CD4-positive, alpha-beta T cell (primary cell): ENCODE measurements at regions not wholly inside any gene's neighbourhood (a gene's known extent, or its start where the extent isn't known, plus 50 kb on each side); places are given as distances from the start of the nearest gene placed in this dataset.

Experiments used
- ATAC-seq: fragments of 200-7000 bp; cut with Tn5 transposase; one replicate; pipeline ENCODE4 v1.10.0; 2022; ENCODE audit warnings: mild to moderate bottlenecking; ENCODE audit not compliant: poor library complexity
- CTCF ChIA-PET: fragments of 350-600 bp; sonication (Branson Sonifier 250); formaldehyde crosslinking; loops from one replicate; lab custom pipeline; 2021; ENCODE audit warnings: antibody characterized with exemption, inconsistent platforms; lab: Charles Lee
- POLR2A ChIA-PET: fragments of 350-600 bp; sonication (Branson Sonifier 250); formaldehyde crosslinking; loops from one replicate; lab custom pipeline; 2021; ENCODE audit warnings: antibody characterized with exemption, inconsistent platforms; lab: Charles Lee
- DNase-seq, 14 experiments: peaks; one replicate each; pipeline ENCODE4 v3.0.0-alpha.2; 2013 to 2020; ENCODE audit warnings: mixed read lengths in 2 of 14
- H3K27ac ChIP-seq, 2 donors: one replicate each; pipeline versions ENCODE4 v1.5.1 to v1.7.0; 2013; ENCODE audit warnings: low read length in 2 of 2, low read depth in 1 of 2, mild to moderate bottlenecking in 1 of 2
- H3K27me3 ChIP-seq, 2 experiments: 1 replicate in 1 of 2; 2 replicates in 1 of 2; pipeline versions ENCODE4 v1.6.1 to v1.7.0; 2013; ENCODE audit warnings: low read length in 2 of 2, control low read depth in 1 of 2, mild to moderate bottlenecking in 1 of 2, moderate library complexity in 1 of 2; ENCODE audit not compliant: insufficient read depth in 2 of 2, control insufficient read depth in 1 of 2
- H3K36me3 ChIP-seq: one replicate; pipeline ENCODE4 v1.6.1; 2013; ENCODE audit warnings: low read length, control low read depth; ENCODE audit not compliant: insufficient read depth
- H3K4me1 ChIP-seq: one replicate; pipeline ENCODE4 v1.6.1; 2013; ENCODE audit warnings: low read length, control low read depth; ENCODE audit not compliant: insufficient read depth
- H3K4me3 ChIP-seq: one replicate; pipeline ENCODE4 v1.5.1; 2013; ENCODE audit warnings: mild to moderate bottlenecking, low read length, moderate library complexity
- H3K9me3 ChIP-seq, 2 experiments: 1 replicate in 1 of 2; 2 replicates in 1 of 2; pipeline versions ENCODE4 v1.6.1 to v1.7.0; 2013; ENCODE audit warnings: low read length in 2 of 2, mild to moderate bottlenecking in 2 of 2, control low read depth in 1 of 2, moderate library complexity in 1 of 2; ENCODE audit not compliant: control insufficient read depth in 1 of 2, insufficient read depth in 1 of 2
- H3K27ac Mint-ChIP-seq: one replicate; pipeline ENCODE4 v1.8.0; 2020; ENCODE audit warnings: mixed read lengths
- H3K27me3 Mint-ChIP-seq: one replicate; pipeline ENCODE4 v1.8.0; 2021; ENCODE audit warnings: mixed read lengths
- H3K36me3 Mint-ChIP-seq: one replicate; pipeline ENCODE4 v1.8.0; 2021; ENCODE audit warnings: low read depth, mixed read lengths
- H3K4me1 Mint-ChIP-seq: one replicate; pipeline ENCODE4 v1.8.0; 2021; ENCODE audit warnings: low read depth, mixed read lengths
- H3K4me3 Mint-ChIP-seq: one replicate; pipeline ENCODE4 v1.8.0; 2020; ENCODE audit warnings: mild to moderate bottlenecking, mixed read lengths
- H3K9me3 Mint-ChIP-seq: one replicate; pipeline ENCODE4 v1.8.0; 2020; ENCODE audit warnings: mixed read lengths
- CTCF ChIP-seq: fragments of 200-600 bp; IDR thresholded peaks from one replicate; pipeline ENCODE4 v1.8.0; 2022; ENCODE audit warnings: antibody characterized with exemption, mild to moderate bottlenecking
- intact Hi-C, 2 experiments: fragments of 100-400 bp; cut with DNase I in 1 of 2; cut with micrococcal nuclease in 1 of 2; formaldehyde crosslinking; loops; one replicate each; pipeline versions ENCODE4 v1.15.1 to v1.9.0; 2023 to 2025; cut with DNase I, micrococcal nuclease

- peaks cover 14% of the 10 kb centered on the region for H3K9me3 Mint-ChIP-seq
- no peak overlapping the region for H3K27ac Mint-ChIP-seq
- no peaks in the 10 kb centered on the region for H3K4me1 Mint-ChIP-seq
- no peak overlapping the region for H3K4me3 Mint-ChIP-seq
- intact Hi-C loops = no loop called here
- no peaks in the 10 kb centered on the region for H3K36me3 ChIP-seq
- no peak overlapping the region for H3K4me3 ChIP-seq
- ChIA-PET POLR2A (no interaction called here), CTCF (no interaction called here)
- no peaks in the 10 kb centered on the region for H3K36me3 Mint-ChIP-seq
- no peak overlapping the region for H3K27ac ChIP-seq
- peaks cover 0 to 15% of the 10 kb centered on the region in 2 experiments for H3K9me3 ChIP-seq
- no peak for DNase-seq
- TF ChIP-seq CTCF = no peak
- H3K4me1 ChIP-seq = no peaks in the 10 kb centered on the region
- no peaks in the 10 kb centered on the region for H3K27me3 ChIP-seq
- no peak for ATAC-seq
- H3K27me3 Mint-ChIP-seq = no peaks in the 10 kb centered on the region
These were observed 1751.4 kb upstream of the SPRY2 start for GRCh38 chr13:82092312-82092711.

GRCh38 chr13:82088781-82089180, 1747.9 kb upstream of the SPRY2 start:
- Mint-ChIP-seq H3K27ac (no peak overlapping the region), H3K9me3 (peaks cover 7% of the 10 kb centered on the region), H3K36me3 (no peaks in the 10 kb centered on the region), H3K4me1 (no peaks in the 10 kb centered on the region), H3K4me3 (no peak overlapping the region), H3K27me3 (no peaks in the 10 kb centered on the region)
- no peak overlapping the region for H3K27ac ChIP-seq
- intact Hi-C loops = no loop called here
- ATAC-seq = no peak
- TF ChIP-seq CTCF = no peak
- H3K9me3 ChIP-seq = peaks cover 4% of the 10 kb centered on the region in 2 experiments
- no peak overlapping the region for H3K4me3 ChIP-seq
- no peak for DNase-seq
- ChIA-PET POLR2A (no interaction called here), CTCF (no interaction called here)
- H3K27me3 ChIP-seq = no peaks in the 10 kb centered on the region
- H3K4me1 ChIP-seq = no peaks in the 10 kb centered on the region
- H3K36me3 ChIP-seq = no peaks in the 10 kb centered on the region

- ATAC-seq (no peak), DNase-seq (no peak)
- Mint-ChIP-seq H3K4me1 (no peaks in the 10 kb centered on the region), H3K4me3 (no peak overlapping the region), H3K36me3 (no peaks in the 10 kb centered on the region), H3K27me3 (no peaks in the 10 kb centered on the region), H3K27ac (no peak overlapping the region), H3K9me3 (peaks cover 13% of the 10 kb centered on the region)
- ChIA-PET POLR2A (no interaction called here), CTCF (no interaction called here)
- Histone ChIP-seq H3K4me1 (no peaks in the 10 kb centered on the region), H3K27me3 (no peaks in the 10 kb centered on the region), H3K4me3 (no peak overlapping the region), H3K27ac (no peak overlapping the region), H3K9me3 (peaks cover 0 to 3% of the 10 kb centered on the region in 2 experiments), H3K36me3 (no peaks in the 10 kb centered on the region)
- TF ChIP-seq CTCF = no peak
- intact Hi-C loops = no loop called here
These were observed 1735.6 kb upstream of the SPRY2 start for GRCh38 chr13:82076496-82076895.
